IMR-90 (cell line): ENCODE measurements at regions not wholly inside any gene's neighbourhood (a gene's known extent, or its start where the extent isn't known, plus 50 kb on each side); places are given as distances from the start of the nearest gene placed in this dataset.

Experiments
- ATAC-seq: fragments of 200-7000 bp; cut with Tn5 transposase; 2 replicates; pipeline ENCODE4 v1.9.1; 2020; ENCODE audit warnings: low read depth, mild to moderate bottlenecking, moderate library complexity
- BruUV-seq: library from RNA; stranded (reverse); fragments of 400-500 nt; replicated peaks from 2 replicates; lab custom pipeline; 2021; lab: Mats Ljungman, UMichigan
- CTCF ChIA-PET: fragments of 300-600 bp; formaldehyde crosslinking; extraction: SDS; loops from one replicate; lab custom pipeline; 2021; ENCODE audit warnings: antibody characterized with exemption; lab: Yijun Ruan, JAX
- POLR2A ChIA-PET: fragments of 300-600 bp; sonication (Branson Sonifier 250); formaldehyde crosslinking; loops from one replicate; lab custom pipeline; 2022; ENCODE audit warnings: antibody characterized with exemption; ENCODE audit not compliant: unreplicated experiment; lab: Charles Lee
- DNase-seq: peaks from one replicate; pipeline ENCODE4 v3.0.0; 2013
- H2AFZ ChIP-seq: replicated peaks from 2 replicates; pipeline ENCODE3; 2013; ENCODE audit warnings: low read length, mild to moderate bottlenecking; ENCODE audit not compliant: poor library complexity
- H2AK5ac ChIP-seq: 2 replicates; pipeline ENCODE4 v1.6.1; 2013; ENCODE audit warnings: low read depth, low read length, inconsistent platforms
- H2AK9ac ChIP-seq: replicated peaks from 2 replicates; pipeline ENCODE3; 2013; ENCODE audit warnings: mild to moderate bottlenecking, low read depth, low read length, moderate library complexity; ENCODE audit not compliant: poor library complexity
- H2BK120ac ChIP-seq: 2 replicates; pipeline ENCODE4 v1.6.1; 2013; ENCODE audit warnings: low read depth, low read length, inconsistent platforms
- H2BK15ac ChIP-seq: 3 replicates; pipeline ENCODE4 v1.6.1; 2013; ENCODE audit warnings: low read depth, low read length, inconsistent platforms
- H2BK20ac ChIP-seq: 2 replicates; pipeline ENCODE4 v1.6.1; 2013; ENCODE audit warnings: low read depth, mild to moderate bottlenecking, inconsistent platforms, low read length, moderate library complexity
- H2BK5ac ChIP-seq: 2 replicates; pipeline ENCODE4 v1.6.1; 2013; ENCODE audit warnings: mild to moderate bottlenecking, low read depth, low read length, inconsistent platforms; ENCODE audit not compliant: poor library complexity, severe bottlenecking
- H3K14ac ChIP-seq: replicated peaks from 2 replicates; pipeline ENCODE4 v1.6.1; 2013; ENCODE audit warnings: low read depth, low read length, inconsistent platforms
- H3K18ac ChIP-seq: 2 replicates; pipeline ENCODE4 v1.6.1; 2013; ENCODE audit warnings: low read depth, low read length, control low read depth
- H3K23ac ChIP-seq: 2 replicates; pipeline ENCODE4 v1.6.1; 2013; ENCODE audit warnings: low read depth, low read length, inconsistent platforms
- H3K27ac ChIP-seq: 2 replicates; pipeline ENCODE4 v1.5.1; 2013; ENCODE audit warnings: mild to moderate bottlenecking, control low read depth, low read length; ENCODE audit not compliant: insufficient read depth
- H3K27me3 ChIP-seq: 2 replicates; pipeline ENCODE4 v1.6.1; 2013; ENCODE audit warnings: low read length; ENCODE audit not compliant: control insufficient read depth, insufficient read depth
- H3K36me3 ChIP-seq: 2 replicates; pipeline ENCODE4 v1.6.1; 2013; ENCODE audit warnings: low read length, mixed read lengths; ENCODE audit not compliant: control insufficient read depth, insufficient read depth
- H3K4ac ChIP-seq: 2 replicates; pipeline ENCODE4 v1.6.1; 2013; ENCODE audit warnings: low read depth, low read length, inconsistent platforms
- H3K4me1 ChIP-seq: 2 replicates; pipeline ENCODE4 v1.6.1; 2013; ENCODE audit warnings: low read length, mixed read lengths; ENCODE audit not compliant: control insufficient read depth, insufficient read depth
- H3K4me2 ChIP-seq: 2 replicates; pipeline ENCODE4 v1.6.1; 2013; ENCODE audit warnings: low read depth, mild to moderate bottlenecking, control low read depth, low read length, moderate library complexity
- H3K4me3 ChIP-seq: 2 replicates; pipeline ENCODE4 v1.5.1; 2013; ENCODE audit warnings: low read depth, mild to moderate bottlenecking, control low read depth, low read length, moderate library complexity; ENCODE audit not compliant: insufficient read depth
- H3K56ac ChIP-seq: 2 replicates; pipeline ENCODE4 v1.6.1; 2013; ENCODE audit warnings: low read length, inconsistent platforms; ENCODE audit not compliant: insufficient read depth; ENCODE audit errors: extremely low read depth
- H3K79me1 ChIP-seq, 2 experiments: 2 replicates each; pipeline ENCODE4 v1.6.1; 2013; ENCODE audit warnings: low read length in 2 of 2, inconsistent platforms in 1 of 2, low read depth in 1 of 2
- H3K9ac ChIP-seq: 2 replicates; pipeline ENCODE4 v1.6.1; 2013; ENCODE audit warnings: low read depth, low read length, control low read depth
- H3K9me1 ChIP-seq: 2 replicates; pipeline ENCODE4 v1.6.1; 2013; ENCODE audit warnings: low read length, inconsistent platforms; ENCODE audit not compliant: insufficient read depth
- H3K9me3 ChIP-seq: 2 replicates; pipeline ENCODE4 v1.6.1; 2013; ENCODE audit warnings: low read length; ENCODE audit not compliant: control insufficient read depth, insufficient read depth
- H4K20me1 ChIP-seq: 2 replicates; pipeline ENCODE4 v1.6.1; 2013; ENCODE audit warnings: low read length, inconsistent platforms; ENCODE audit not compliant: insufficient read depth
- H4K5ac ChIP-seq: 2 replicates; pipeline ENCODE4 v1.6.1; 2013; ENCODE audit warnings: mild to moderate bottlenecking, low read depth, low read length, control low read depth
- H4K8ac ChIP-seq, 2 experiments: 2 replicates each; pipeline ENCODE4 v1.6.1; 2013; ENCODE audit warnings: low read depth in 2 of 2, low read length in 2 of 2, control low read depth in 1 of 2, inconsistent platforms in 1 of 2
- H4K91ac ChIP-seq: 2 replicates; pipeline ENCODE4 v1.6.1; 2013; ENCODE audit warnings: low read depth, low read length, inconsistent platforms; ENCODE audit not compliant: insufficient read depth
- CTCF ChIP-seq: conservative IDR thresholded peaks from 2 replicates; pipeline ENCODE4 v1.5.1; 2012; ENCODE audit warnings: mild to moderate bottlenecking, low read depth, low read length, improper control_type of control experiment
- MAZ ChIP-seq: IDR thresholded peaks from 2 replicates; pipeline ENCODE4 v1.6.1; 2012; ENCODE audit warnings: low read depth, mild to moderate bottlenecking, low read length, improper control_type of control experiment, moderate library complexity, borderline replicate concordance
- NFE2L2 ChIP-seq: fragments of 150-350 bp; IDR thresholded peaks from 2 replicates; pipeline ENCODE4 v1.6.1; 2016; ENCODE audit warnings: low read depth, mild to moderate bottlenecking, low read length
- POLR2A ChIP-seq: IDR thresholded peaks from 2 replicates; pipeline ENCODE4 v1.6.1; 2012; ENCODE audit warnings: mild to moderate bottlenecking, low read depth, low read length
- RAD21 ChIP-seq: IDR thresholded peaks from 2 replicates; pipeline ENCODE4 v1.6.1; 2012; ENCODE audit warnings: low read length, improper control_type of control experiment
- RFX5 ChIP-seq: IDR thresholded peaks from 2 replicates; pipeline ENCODE4 v1.8.0; 2012; ENCODE audit warnings: low read depth, mild to moderate bottlenecking, low read length, moderate library complexity
- SMC3 ChIP-seq: fragments of 150-350 bp; IDR thresholded peaks from 2 replicates; pipeline ENCODE4 v1.6.1; 2016; ENCODE audit warnings: low read depth, mild to moderate bottlenecking, antibody characterized with exemption, low read length, moderate library complexity
- WGBS, 2 experiments: methylation state at CpG; one replicate each; pipeline versions ENCODE4 v1.1.5 to v1.1.7; 2013; ENCODE audit warnings: missing lambda C conversion rate in 2 of 2; ENCODE audit not compliant: insufficient read length in 1 of 2; ENCODE audit errors: extremely low coverage in 2 of 2; 5-methylcytosine and 5-hydroxymethylcytosine counted together
- dilution Hi-C: fragments of 300-500 bp; cut with HindIII; formaldehyde crosslinking; loops from one replicate; pipeline ENCODE4 v1.14.3; 2018; ENCODE audit warnings: low sequenced_read_pairs; ENCODE audit not compliant: unreplicated experiment
- in situ Hi-C: fragments of 300-500 bp; cut with MboI; formaldehyde crosslinking; loops from 3 replicates; pipeline ENCODE4 v1.14.3; 2019; ENCODE audit warnings: low sequenced_read_pairs, inconsistent platforms, mixed read lengths
- intact Hi-C: fragments of 100-400 bp; cut with micrococcal nuclease; formaldehyde crosslinking; loops from 2 replicates; pipeline ENCODE4 v1.10.0; 2022

GRCh38 chr3:69674752-69675151 is 64.5 kb upstream of the MITF start (continued):
- TF ChIP-seq MAZ, result no peak
- TF ChIP-seq NFE2L2, result no peak
- no peak for TF ChIP-seq POLR2A
- no peak for TF ChIP-seq RFX5

- Histone ChIP-seq H4K91ac (no peak overlapping the region), H2AK9ac (peak overlapping the region; percentile 1), H3K79me1 (no peaks in the 10 kb centered on the region), H4K8ac (no peak overlapping the region), H3K27ac (no peak overlapping the region), H2AFZ (no peak overlapping the region), H3K27me3 (peaks cover 2% of the 10 kb centered on the region; the same call in 1 of the 2 replicates), H3K36me3 (no peaks in the 10 kb centered on the region), H3K23ac (no peak overlapping the region; the same call in 1 of the 2 replicates), H4K5ac (no peak overlapping the region), H3K9me1 (no peaks in the 10 kb centered on the region; the same call in 1 of the 2 replicates), H3K56ac (no peak overlapping the region), H2BK20ac (no peak overlapping the region), H3K4ac (no peak overlapping the region), H3K9me3 (peaks cover 2% of the 10 kb centered on the region; the same call in 1 of the 2 replicates), H2AK5ac (no peak overlapping the region), H2BK120ac (no peak overlapping the region), H3K4me3 (no peak overlapping the region), H3K18ac (no peak overlapping the region), H3K4me2 (no peak overlapping the region), H3K9ac (no peak overlapping the region), H2BK5ac (no peak overlapping the region), H4K20me1 (no peaks in the 10 kb centered on the region), H3K4me1 (no peaks in the 10 kb centered on the region), H3K14ac (no peak overlapping the region), H2BK15ac (no peak overlapping the region)
- CTCF ChIA-PET, result interaction anchor here (0.6 to 1.2 kb wide), 3 partner anchors 20 to 515 kb away, joined by 3 to 4 read pairs (median 3); no protein-coding TSS in a partner anchor
- dilution Hi-C loops (no loop called here), in situ Hi-C loops (loop anchor here (10.0 kb wide), 2 partner anchors 367 to 517 kb away; no protein-coding TSS in a partner anchor), intact Hi-C loops (loop anchor here (1.0 to 10.0 kb wide), 5 partner anchors 244 to 547 kb away; partner anchors contain the start of gene LMOD3)
- no CpG with 5 or more reads among the region's 6 CpGs for WGBS, 2 experiments
- TF ChIP-seq POLR2A, result no peak
- peak; percentile 77 for TF ChIP-seq CTCF
- TF ChIP-seq SMC3, result peak; percentile 72
- TF ChIP-seq RAD21, result peak; percentile 77
- DNase-seq (peak; percentile 42), ATAC-seq (peak; percentile 75)
- BruUV-seq, result no TSS peak
- POLR2A ChIA-PET, result interaction anchor here (0.6 kb wide), 1 partner anchor 184 kb away, joined by 3 read pairs; no protein-coding TSS in a partner anchor
Measured at GRCh38 chr3:69671082-69671952, 67.9 kb upstream of the MITF start.
